T1000 (cell line): ENCODE measurements at regions not wholly inside any gene's neighbourhood (a gene's known extent, or its start where the extent isn't known, plus 50 kb on each side); places are given as distances from the start of the nearest gene placed in this dataset.

Experiments
- DNase-seq: peaks from one replicate; lab custom pipeline; 2025; ENCODE audit warnings: mixed read lengths; lab: John Stamatoyannopoulos, UW

GRCh38 chr14:65354715-65355114 lies 57.8 kb upstream of the FUT8 start:
- no peak for DNase-seq

GRCh38 chr14:65356327-65356836 lies 56.1 kb upstream of the FUT8 start:
- peak; percentile 81 for DNase-seq

GRCh38 chr14:65357113-65357512 lies 55.4 kb upstream of the FUT8 start:
- peak; percentile 9 for DNase-seq

GRCh38 chr14:65357689-65358088 lies 54.8 kb upstream of the FUT8 start:
- DNase-seq, result no peak

GRCh38 chr14:65359503-65359902 lies 53.0 kb upstream of the FUT8 start:
- no peak for DNase-seq

- DNase-seq, result no peak
Observed at GRCh38 chr14:65360144-65360784, 52.3 kb upstream of the FUT8 start.

- no peak for DNase-seq
Observed at GRCh38 chr14:65361920-65362319, 50.6 kb upstream of the FUT8 start.
